H9 (cell line): ENCODE measurements at regions not wholly inside any gene's neighbourhood (a gene's known extent, or its start where the extent isn't known, plus 50 kb on each side); places are given as distances from the start of the nearest gene placed in this dataset.

Experiments used
- DNase-seq: peaks from one replicate; pipeline ENCODE4 v3.0.0-alpha.2; 2017
- H2AFZ ChIP-seq: one replicate; pipeline ENCODE4 v1.6.1; 2013; ENCODE audit warnings: mild to moderate bottlenecking, low read length, control low read depth, moderate library complexity
- H2AK5ac ChIP-seq: 2 replicates; pipeline ENCODE4 v1.6.1; 2013; ENCODE audit warnings: low read length, control low read depth, mixed read lengths; ENCODE audit not compliant: insufficient read length
- H2BK120ac ChIP-seq: one replicate; pipeline ENCODE4 v1.6.1; 2013; ENCODE audit warnings: low read depth, mild to moderate bottlenecking, low read length, control low read depth, inconsistent platforms; ENCODE audit not compliant: poor library complexity, severe bottlenecking
- H2BK12ac ChIP-seq: 2 replicates; pipeline ENCODE4 v1.6.1; 2013; ENCODE audit warnings: low read length, control low read depth, mixed read lengths, low read depth; ENCODE audit not compliant: insufficient read length
- H2BK15ac ChIP-seq: 2 replicates; pipeline ENCODE4 v1.6.1; 2013; ENCODE audit warnings: low read depth, low read length, control low read depth
- H2BK20ac ChIP-seq: one replicate; pipeline ENCODE4 v1.6.1; 2013; ENCODE audit warnings: low read depth, mild to moderate bottlenecking, low read length, control low read depth, inconsistent platforms; ENCODE audit not compliant: poor library complexity, severe bottlenecking
- H2BK5ac ChIP-seq: 2 replicates; pipeline ENCODE4 v1.6.1; 2013; ENCODE audit warnings: low read length, control low read depth, mixed read lengths; ENCODE audit not compliant: insufficient read length
- H3K14ac ChIP-seq: 2 replicates; pipeline ENCODE4 v1.6.1; 2013; ENCODE audit warnings: low read length, control low read depth; ENCODE audit not compliant: insufficient read depth
- H3K18ac ChIP-seq: 2 replicates; pipeline ENCODE4 v1.6.1; 2013; ENCODE audit warnings: low read depth, mild to moderate bottlenecking, mixed read lengths, low read length, control low read depth; ENCODE audit not compliant: insufficient read length
- H3K23ac ChIP-seq: 2 replicates; pipeline ENCODE4 v1.6.1; 2013; ENCODE audit warnings: low read length, control low read depth, mixed read lengths, low read depth; ENCODE audit not compliant: insufficient read length
- H3K23me2 ChIP-seq: 2 replicates; pipeline ENCODE4 v1.6.1; 2013; ENCODE audit warnings: low read depth, mild to moderate bottlenecking, mixed read lengths, low read length, control low read depth; ENCODE audit not compliant: insufficient read length, poor library complexity, severe bottlenecking
- H3K27ac ChIP-seq: 2 replicates; pipeline ENCODE4 v1.5.1; 2013; ENCODE audit warnings: low read length, control low read depth, mixed read lengths, low read depth; ENCODE audit not compliant: insufficient read length
- H3K27me3 ChIP-seq: 2 replicates; pipeline ENCODE4 v1.6.1; 2013; ENCODE audit warnings: low read length, control low read depth, inconsistent platforms; ENCODE audit not compliant: insufficient read depth
- H3K4ac ChIP-seq: 2 replicates; pipeline ENCODE4 v1.6.1; 2013; ENCODE audit warnings: low read depth, mild to moderate bottlenecking, control low read depth, inconsistent platforms, low read length, moderate library complexity
- H3K4me1 ChIP-seq: 2 replicates; pipeline ENCODE4 v1.6.1; 2013; ENCODE audit warnings: low read length, control low read depth, inconsistent platforms; ENCODE audit not compliant: insufficient read depth
- H3K4me2 ChIP-seq: 2 replicates; pipeline ENCODE4 v1.6.1; 2013; ENCODE audit warnings: low read length, control low read depth, mixed read lengths; ENCODE audit not compliant: insufficient read length, insufficient read depth
- H3K56ac ChIP-seq: 2 replicates; pipeline ENCODE4 v1.6.1; 2013; ENCODE audit warnings: low read depth, mild to moderate bottlenecking, mixed read lengths, low read length, control low read depth; ENCODE audit not compliant: insufficient read length
- H3K79me1 ChIP-seq: 2 replicates; pipeline ENCODE4 v1.6.1; 2013; ENCODE audit warnings: low read depth, mild to moderate bottlenecking, moderate library complexity, low read length, control low read depth, inconsistent platforms; ENCODE audit not compliant: insufficient read depth, poor library complexity, severe bottlenecking
- H3K79me2 ChIP-seq: 2 replicates; pipeline ENCODE4 v1.6.1; 2013; ENCODE audit warnings: low read length, control low read depth, inconsistent platforms; ENCODE audit not compliant: insufficient read depth
- H3K9ac ChIP-seq: 2 replicates; pipeline ENCODE4 v1.6.1; 2013; ENCODE audit warnings: low read length, control low read depth, mixed read lengths; ENCODE audit not compliant: insufficient read length; ENCODE audit errors: extremely low read depth
- H3K9me3 ChIP-seq: one replicate; pipeline ENCODE4 v1.6.1; 2013; ENCODE audit warnings: low read depth, low read length, inconsistent platforms; ENCODE audit not compliant: control insufficient read depth
- H3T11ph ChIP-seq: one replicate; pipeline ENCODE4 v1.6.1; 2013; ENCODE audit warnings: mild to moderate bottlenecking, low read length, control low read depth, inconsistent platforms
- H4K20me1 ChIP-seq: one replicate; pipeline ENCODE4 v1.6.1; 2013; ENCODE audit not compliant: control insufficient read depth, insufficient read length, insufficient read depth
- H4K5ac ChIP-seq: 2 replicates; pipeline ENCODE4 v1.6.1; 2013; ENCODE audit warnings: low read depth, mild to moderate bottlenecking, mixed read lengths, low read length, control low read depth; ENCODE audit not compliant: insufficient read length
- H4K8ac ChIP-seq: replicated peaks from 2 replicates; pipeline ENCODE4 v1.6.1; 2013; ENCODE audit warnings: low read length, control low read depth, mixed read lengths, low read depth; ENCODE audit not compliant: insufficient read length
- H4K91ac ChIP-seq: 2 replicates; pipeline ENCODE4 v1.6.1; 2013; ENCODE audit warnings: low read depth, mild to moderate bottlenecking, moderate library complexity, mixed read lengths, low read length, control low read depth; ENCODE audit not compliant: insufficient read length
- H3K27ac Mint-ChIP-seq, 3 experiments: 2 replicates in 2 of 3; 3 replicates in 1 of 3; pipeline ENCODE4 v1.8.0; 2020 to 2021; ENCODE audit warnings: mixed read lengths in 3 of 3, mild to moderate bottlenecking in 1 of 3, moderate library complexity in 1 of 3
- H3K27me3 Mint-ChIP-seq: 2 replicates; pipeline ENCODE4 v1.8.0; 2021; ENCODE audit warnings: low read depth, mild to moderate bottlenecking, moderate library complexity, mixed read lengths
- H3K36me3 Mint-ChIP-seq, 3 experiments: 2 replicates in 2 of 3; 3 replicates in 1 of 3; pipeline ENCODE4 v1.8.0; 2020 to 2021; ENCODE audit warnings: low read depth in 3 of 3, mixed read lengths in 3 of 3; ENCODE audit not compliant: insufficient read depth in 1 of 3
- H3K4me1 Mint-ChIP-seq, 2 experiments: 2 replicates each; pipeline ENCODE4 v1.8.0; 2020; ENCODE audit warnings: mixed read lengths in 2 of 2
- H3K4me3 Mint-ChIP-seq, 2 experiments: 2 replicates in 1 of 2; 3 replicates in 1 of 2; pipeline ENCODE4 v1.8.0; 2020 to 2021; ENCODE audit warnings: mild to moderate bottlenecking in 2 of 2, mixed read lengths in 2 of 2, moderate library complexity in 1 of 2
- H3K9me3 Mint-ChIP-seq, 2 experiments: 2 replicates in 1 of 2; 3 replicates in 1 of 2; pipeline ENCODE4 v1.8.0; 2020; ENCODE audit warnings: mild to moderate bottlenecking in 2 of 2, mixed read lengths in 2 of 2, moderate library complexity in 1 of 2
- CTCF ChIP-seq: fragments of 200-600 bp; sonication (generic); conservative IDR thresholded peaks from 3 replicates; pipeline ENCODE4 v1.8.0; 2021; ENCODE audit warnings: antibody characterized with exemption, mild to moderate bottlenecking
- WGBS: extraction: QIAGEN DNeasy Blood & Tissue Kit; methylation state at CpG from one replicate; pipeline ENCODE4 v1.1.7; 2013; ENCODE audit warnings: missing lambda C conversion rate, low lambda C conversion rate, mixed read lengths; ENCODE audit not compliant: insufficient read length; ENCODE audit errors: extremely low coverage; 5-methylcytosine and 5-hydroxymethylcytosine counted together

GRCh38 chr11:11770296-11770695 is 71.5 kb upstream of the USP47 start:
- Histone ChIP-seq H3K27me3 (no peaks in the 10 kb centered on the region), H3K9me3 (no peaks in the 10 kb centered on the region), H3K23me2 (no peaks in the 10 kb centered on the region), H3K4me2 (no peak overlapping the region), H3K23ac (no peak overlapping the region), H2BK120ac (no peak overlapping the region), H3K14ac (no peak overlapping the region), H2AFZ (no peak overlapping the region), H2BK5ac (no peak overlapping the region), H2AK5ac (no peak overlapping the region), H3K79me1 (no peaks in the 10 kb centered on the region), H3K18ac (no peak overlapping the region), H2BK20ac (no peak overlapping the region), H3K56ac (no peak overlapping the region), H3K9ac (no peak overlapping the region), H4K91ac (no peak overlapping the region), H3T11ph (no peak overlapping the region), H3K4me1 (no peaks in the 10 kb centered on the region), H4K5ac (no peak overlapping the region), H2BK15ac (no peak overlapping the region), H4K8ac (no peak overlapping the region), H3K27ac (no peak overlapping the region), H3K4ac (no peak overlapping the region), H2BK12ac (no peak overlapping the region), H4K20me1 (no peaks in the 10 kb centered on the region), H3K79me2 (no peaks in the 10 kb centered on the region)
- Mint-ChIP-seq H3K4me3 (no peak overlapping the region), H3K27ac (no peak overlapping the region), H3K4me1 (no peaks in the 10 kb centered on the region; a peak in 1 of 4 replicates), H3K36me3 (no peaks in the 10 kb centered on the region), H3K9me3 (peaks cover 0 to 3% of the 10 kb centered on the region in 2 experiments; a peak in 1 of 5 replicates), H3K27me3 (peaks cover 14% of the 10 kb centered on the region)
- no peak for TF ChIP-seq CTCF
- WGBS: no CpG with 5 or more reads among the region's 1 CpG
- no peak for DNase-seq
